ENCODE measurements at regions not wholly inside any gene's neighbourhood (a gene's known extent, or its start where the extent isn't known, plus 50 kb on each side); places are given as distances from the start of the nearest gene placed in this dataset.

- H3K4me3 Mint-ChIP-seq, result no peak overlapping the region
- Histone ChIP-seq H3K9me3 (ENCODE audit: control insufficient read depth, insufficient read depth, low read length) (no peaks in the 10 kb centered on the region), H3K36me3 (ENCODE audit: control insufficient read depth, insufficient read depth, low read length) (peaks cover 32% of the 10 kb centered on the region), H3K4me3 (ENCODE audit: low read length) (no peak overlapping the region), H3K4me1 (ENCODE audit: control insufficient read depth, insufficient read depth, low read length) (no peaks in the 10 kb centered on the region), H3K27me3 (ENCODE audit: control insufficient read depth, insufficient read depth, low read length) (no peaks in the 10 kb centered on the region), H3K27ac (ENCODE audit: low read length) (no peak overlapping the region)
- H3K27me3 Mint-ChIP-seq (ENCODE audit: low read depth in 2 of 2), result no peaks in the 10 kb centered on the region
- H3K4me1 Mint-ChIP-seq, result peaks cover 0 to 4% of the 10 kb centered on the region in 2 donors
- no peak overlapping the region for H3K27ac Mint-ChIP-seq
- ATAC-seq, result no peak
- 100% methylated on average over 1 of the region's 2 CpGs for WGBS (ENCODE audit: insufficient coverage)
- intact Hi-C loops (cut with micrococcal nuclease), result no loop called here
- TF ChIP-seq CTCF (IDR thresholded peaks at IDR 0.05), result peak; percentile 67
- H3K36me3 Mint-ChIP-seq, result peaks cover 7% of the 10 kb centered on the region
- H3K9me3 Mint-ChIP-seq, result no peaks in the 10 kb centered on the region
- DNase-seq, result peak in 1 of 2 donors; percentile 37
Measured at GRCh38 chr1:219990782-219991510, 55.4 kb downstream of the EPRS1 start.

- Mint-ChIP-seq H3K9me3 (no peaks in the 10 kb centered on the region), H3K27ac (no peak overlapping the region), H3K36me3 (peaks cover 7% of the 10 kb centered on the region), H3K27me3 (ENCODE audit: low read depth in 2 of 2) (no peaks in the 10 kb centered on the region), H3K4me1 (peaks cover 0 to 4% of the 10 kb centered on the region in 2 donors), H3K4me3 (no peak overlapping the region)
- no CpG with 5 or more reads among the region's 4 CpGs for WGBS (ENCODE audit: insufficient coverage)
- TF ChIP-seq CTCF (IDR thresholded peaks at IDR 0.05), result no peak
- H3K4me3 ChIP-seq (ENCODE audit: low read length), result no peak overlapping the region
- H3K9me3 ChIP-seq (ENCODE audit: control insufficient read depth, insufficient read depth, low read length), result no peaks in the 10 kb centered on the region
- intact Hi-C loops (cut with micrococcal nuclease), result no loop called here
- H3K4me1 ChIP-seq (ENCODE audit: control insufficient read depth, insufficient read depth, low read length), result no peaks in the 10 kb centered on the region
- DNase-seq (no peak), ATAC-seq (no peak)
- no peak overlapping the region for H3K27ac ChIP-seq (ENCODE audit: low read length)
- no peaks in the 10 kb centered on the region for H3K27me3 ChIP-seq (ENCODE audit: control insufficient read depth, insufficient read depth, low read length)
- peaks cover 33% of the 10 kb centered on the region for H3K36me3 ChIP-seq (ENCODE audit: control insufficient read depth, insufficient read depth, low read length)
Measured at GRCh38 chr1:219989766-219990165, 56.5 kb downstream of the EPRS1 start.

- intact Hi-C loops (cut with micrococcal nuclease), result no loop called here
- Histone ChIP-seq H3K36me3 (ENCODE audit: control insufficient read depth, insufficient read depth, low read length) (peaks cover 39% of the 10 kb centered on the region), H3K4me3 (ENCODE audit: low read length) (no peak overlapping the region), H3K27me3 (ENCODE audit: control insufficient read depth, insufficient read depth, low read length) (no peaks in the 10 kb centered on the region), H3K4me1 (ENCODE audit: control insufficient read depth, insufficient read depth, low read length) (no peaks in the 10 kb centered on the region), H3K9me3 (ENCODE audit: control insufficient read depth, insufficient read depth, low read length) (no peaks in the 10 kb centered on the region), H3K27ac (ENCODE audit: low read length) (no peak overlapping the region)
- no peaks in the 10 kb centered on the region for H3K27me3 Mint-ChIP-seq (ENCODE audit: low read depth in 2 of 2)
- DNase-seq (no peak), ATAC-seq (no peak)
- H3K27ac Mint-ChIP-seq, result no peak overlapping the region
- no peaks in the 10 kb centered on the region for H3K9me3 Mint-ChIP-seq
- peaks cover 0 to 4% of the 10 kb centered on the region in 2 donors for H3K4me1 Mint-ChIP-seq
- peaks cover 7% of the 10 kb centered on the region for H3K36me3 Mint-ChIP-seq
- no peak overlapping the region for H3K4me3 Mint-ChIP-seq
- no peak for TF ChIP-seq CTCF (IDR thresholded peaks at IDR 0.05)
Measured at GRCh38 chr1:219988818-219989217, 57.5 kb downstream of the EPRS1 start.

- no peak for TF ChIP-seq CTCF (IDR thresholded peaks at IDR 0.05)
- DNase-seq (no peak), ATAC-seq (no peak)
- H3K36me3 ChIP-seq (ENCODE audit: control insufficient read depth, insufficient read depth, low read length), result peaks cover 39% of the 10 kb centered on the region
- H3K4me1 ChIP-seq (ENCODE audit: control insufficient read depth, insufficient read depth, low read length), result no peaks in the 10 kb centered on the region
- WGBS (ENCODE audit: insufficient coverage), result 83% methylated on average over 5 of the region's 5 CpGs
- Mint-ChIP-seq H3K4me3 (no peak overlapping the region), H3K27me3 (ENCODE audit: low read depth in 2 of 2) (no peaks in the 10 kb centered on the region), H3K4me1 (peaks cover 0 to 4% of the 10 kb centered on the region in 2 donors), H3K9me3 (no peaks in the 10 kb centered on the region), H3K36me3 (peaks cover 7% of the 10 kb centered on the region), H3K27ac (peak overlapping the region in 1 of 2 donors; percentile 16)
- peak overlapping the region; percentile 51 for H3K27ac ChIP-seq (ENCODE audit: low read length)
- H3K4me3 ChIP-seq (ENCODE audit: low read length), result no peak overlapping the region
- H3K27me3 ChIP-seq (ENCODE audit: control insufficient read depth, insufficient read depth, low read length), result no peaks in the 10 kb centered on the region
- intact Hi-C loops (cut with micrococcal nuclease), result no loop called here
- no peaks in the 10 kb centered on the region for H3K9me3 ChIP-seq (ENCODE audit: control insufficient read depth, insufficient read depth, low read length)
Measured at GRCh38 chr1:219988387-219988786, 57.9 kb downstream of the EPRS1 start.

All from natural killer cell (primary cell).